BE2C (cell line): ENCODE measurements at regions not wholly inside any gene's neighbourhood (a gene's known extent, or its start where the extent isn't known, plus 50 kb on each side); places are given as distances from the start of the nearest gene placed in this dataset.

ENCODE experiments used
- DNase-seq: peaks from one replicate; pipeline ENCODE4 v3.0.0-alpha.2; 2020
- H3K27me3 ChIP-seq: fragments of 250-450 bp; sonication (Bioruptor Pico); 2 replicates; pipeline ENCODE4 v1.5.1; 2020; ENCODE audit warnings: mild to moderate bottlenecking
- H3K36me3 ChIP-seq: fragments of 250-450 bp; sonication (Bioruptor Pico); 2 replicates; pipeline ENCODE4 v1.5.1; 2020; ENCODE audit warnings: mild to moderate bottlenecking
- H3K4me1 ChIP-seq: fragments of 250-450 bp; sonication (Bioruptor Pico); 2 replicates; pipeline ENCODE4 v1.5.1; 2020
- H3K4me3 ChIP-seq: 2 replicates; pipeline ENCODE4 v1.5.1; 2011; ENCODE audit warnings: low read depth, low read length
- H3K9me3 ChIP-seq: fragments of 250-450 bp; sonication (Bioruptor Pico); 2 replicates; pipeline ENCODE4 v1.5.1; 2020
- TF ChIP-seq, protein P1 (sequence below): IDR thresholded peaks from 2 replicates; pipeline ENCODE4 v1.5.1; 2012; ENCODE audit warnings: mild to moderate bottlenecking, low read depth, low read length

DNA sequence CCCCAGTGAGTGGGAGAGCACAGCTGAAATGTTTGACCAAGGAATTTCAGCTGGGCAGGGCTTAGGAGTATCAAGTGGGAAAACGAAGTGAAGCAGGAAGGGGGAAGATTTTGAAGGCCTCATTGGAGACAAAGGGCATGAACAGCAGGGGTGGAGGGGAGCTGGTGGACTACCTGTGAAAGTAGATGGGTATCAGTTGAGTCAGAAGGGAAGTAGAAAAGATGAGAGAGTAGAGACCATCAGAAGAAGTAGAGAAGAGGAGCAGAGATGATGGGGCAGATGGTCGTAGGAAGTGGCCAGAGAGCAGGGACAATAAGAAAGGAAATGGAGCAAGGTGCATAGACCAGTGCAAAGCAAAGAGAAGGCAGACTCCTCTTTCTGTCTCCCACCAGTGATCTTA is 189.0 kb upstream of the RUNX1 start:
- Histone ChIP-seq H3K4me3 (no peak overlapping the region), H3K4me1 (no peaks in the 10 kb centered on the region), H3K9me3 (no peaks in the 10 kb centered on the region), H3K27me3 (no peaks in the 10 kb centered on the region), H3K36me3 (no peaks in the 10 kb centered on the region)
- no peak for DNase-seq
- TF ChIP-seq, protein P1, sequence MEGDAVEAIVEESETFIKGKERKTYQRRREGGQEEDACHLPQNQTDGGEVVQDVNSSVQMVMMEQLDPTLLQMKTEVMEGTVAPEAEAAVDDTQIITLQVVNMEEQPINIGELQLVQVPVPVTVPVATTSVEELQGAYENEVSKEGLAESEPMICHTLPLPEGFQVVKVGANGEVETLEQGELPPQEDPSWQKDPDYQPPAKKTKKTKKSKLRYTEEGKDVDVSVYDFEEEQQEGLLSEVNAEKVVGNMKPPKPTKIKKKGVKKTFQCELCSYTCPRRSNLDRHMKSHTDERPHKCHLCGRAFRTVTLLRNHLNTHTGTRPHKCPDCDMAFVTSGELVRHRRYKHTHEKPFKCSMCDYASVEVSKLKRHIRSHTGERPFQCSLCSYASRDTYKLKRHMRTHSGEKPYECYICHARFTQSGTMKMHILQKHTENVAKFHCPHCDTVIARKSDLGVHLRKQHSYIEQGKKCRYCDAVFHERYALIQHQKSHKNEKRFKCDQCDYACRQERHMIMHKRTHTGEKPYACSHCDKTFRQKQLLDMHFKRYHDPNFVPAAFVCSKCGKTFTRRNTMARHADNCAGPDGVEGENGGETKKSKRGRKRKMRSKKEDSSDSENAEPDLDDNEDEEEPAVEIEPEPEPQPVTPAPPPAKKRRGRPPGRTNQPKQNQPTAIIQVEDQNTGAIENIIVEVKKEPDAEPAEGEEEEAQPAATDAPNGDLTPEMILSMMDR, result no peak

DNA sequence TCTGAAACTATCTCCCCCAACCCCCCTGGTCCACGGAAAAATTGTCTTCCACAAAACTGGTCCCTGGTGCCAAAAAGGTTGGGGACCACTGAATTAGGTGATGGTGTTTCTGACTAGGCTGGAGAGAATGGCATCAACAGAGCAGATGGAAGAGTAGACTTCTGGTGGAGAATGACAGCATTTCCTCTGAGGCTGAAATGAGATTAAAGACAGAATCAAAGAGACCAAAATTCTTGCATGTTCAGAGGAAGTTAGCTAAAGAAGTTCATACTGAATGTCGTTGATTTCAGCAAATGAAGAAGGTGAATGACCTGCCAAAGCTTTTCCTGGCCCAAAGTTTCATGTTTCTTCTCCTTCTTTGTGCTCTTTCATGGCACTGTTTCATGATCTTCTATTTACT is 188.2 kb upstream of the RUNX1 start:
- Histone ChIP-seq H3K9me3 (no peaks in the 10 kb centered on the region), H3K27me3 (no peaks in the 10 kb centered on the region), H3K36me3 (no peaks in the 10 kb centered on the region), H3K4me1 (no peaks in the 10 kb centered on the region), H3K4me3 (no peak overlapping the region)
- TF ChIP-seq, protein P1, result no peak
- no peak for DNase-seq

DNA sequence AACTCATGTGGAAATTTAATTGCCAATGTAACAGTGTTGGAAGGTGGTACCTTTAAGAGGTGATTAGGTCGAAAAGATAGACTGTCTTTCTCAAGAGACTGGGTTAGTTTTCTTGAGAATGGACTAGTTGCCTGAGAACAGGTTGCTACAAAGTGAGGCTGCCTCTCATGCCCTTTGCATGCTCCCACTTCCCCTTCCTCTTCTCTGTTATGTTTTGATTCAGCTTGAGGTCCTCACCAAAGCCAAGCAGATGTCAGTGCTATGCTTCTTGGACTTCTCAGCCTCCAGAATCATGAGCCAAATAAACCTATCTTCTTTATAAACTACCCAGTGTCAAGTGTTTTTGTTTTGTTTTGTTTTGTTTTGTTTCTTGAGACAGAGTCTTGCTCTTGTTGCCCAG is 187.0 kb upstream of the RUNX1 start:
- Histone ChIP-seq H3K27me3 (no peaks in the 10 kb centered on the region), H3K4me3 (no peak overlapping the region), H3K9me3 (no peaks in the 10 kb centered on the region), H3K4me1 (no peaks in the 10 kb centered on the region), H3K36me3 (no peaks in the 10 kb centered on the region)
- no peak for DNase-seq
- TF ChIP-seq, protein P1, result no peak

DNA sequence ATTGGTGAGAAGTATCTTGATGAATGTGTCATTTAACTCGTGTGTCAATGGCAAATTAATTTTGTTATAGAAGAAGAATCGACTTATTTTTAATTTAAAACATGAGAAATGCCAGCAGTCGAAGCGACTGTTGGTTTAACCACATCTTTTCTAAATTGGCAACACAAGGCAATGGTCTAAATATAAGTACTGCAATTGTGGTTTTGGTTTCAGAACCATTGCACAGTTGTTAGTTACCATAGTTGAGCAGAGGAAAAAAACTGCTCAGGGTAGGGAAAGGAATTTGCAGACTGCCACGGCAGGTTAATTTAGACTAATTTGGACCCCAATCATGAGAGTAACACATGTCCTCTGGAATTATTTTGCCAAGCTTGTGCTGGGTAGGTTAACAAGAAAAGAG is 185.6 kb upstream of the RUNX1 start:
- no peak overlapping the region for H3K4me3 ChIP-seq
- no peak for DNase-seq
- TF ChIP-seq, protein P1, result no peak
- H3K27me3 ChIP-seq, result no peaks in the 10 kb centered on the region
- H3K36me3 ChIP-seq, result no peaks in the 10 kb centered on the region
- no peaks in the 10 kb centered on the region for H3K9me3 ChIP-seq
- H3K4me1 ChIP-seq, result no peaks in the 10 kb centered on the region

DNA sequence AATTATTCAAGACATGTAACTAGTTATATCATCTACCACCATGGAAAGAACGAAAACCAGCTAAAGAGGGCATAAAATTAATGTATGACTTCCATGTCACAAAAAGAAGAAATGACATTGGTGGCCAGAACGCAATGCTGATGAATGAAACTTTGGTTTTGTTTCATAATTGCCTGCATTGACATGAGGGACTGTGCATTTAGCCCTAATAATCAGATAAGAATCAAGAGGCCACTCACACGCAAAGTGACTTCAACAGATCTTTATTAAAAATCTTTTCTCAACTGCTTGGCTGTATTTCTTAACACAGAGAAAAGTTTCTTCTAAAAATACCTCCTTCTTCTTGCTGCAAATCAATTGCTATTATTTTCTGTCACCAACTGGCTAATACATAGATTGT is 184.7 kb upstream of the RUNX1 start:
- no peaks in the 10 kb centered on the region for H3K36me3 ChIP-seq
- H3K4me1 ChIP-seq, result no peaks in the 10 kb centered on the region
- no peaks in the 10 kb centered on the region for H3K9me3 ChIP-seq
- TF ChIP-seq, protein P1, result no peak
- H3K27me3 ChIP-seq, result no peaks in the 10 kb centered on the region
- DNase-seq, result no peak
- H3K4me3 ChIP-seq, result no peak overlapping the region

DNA sequence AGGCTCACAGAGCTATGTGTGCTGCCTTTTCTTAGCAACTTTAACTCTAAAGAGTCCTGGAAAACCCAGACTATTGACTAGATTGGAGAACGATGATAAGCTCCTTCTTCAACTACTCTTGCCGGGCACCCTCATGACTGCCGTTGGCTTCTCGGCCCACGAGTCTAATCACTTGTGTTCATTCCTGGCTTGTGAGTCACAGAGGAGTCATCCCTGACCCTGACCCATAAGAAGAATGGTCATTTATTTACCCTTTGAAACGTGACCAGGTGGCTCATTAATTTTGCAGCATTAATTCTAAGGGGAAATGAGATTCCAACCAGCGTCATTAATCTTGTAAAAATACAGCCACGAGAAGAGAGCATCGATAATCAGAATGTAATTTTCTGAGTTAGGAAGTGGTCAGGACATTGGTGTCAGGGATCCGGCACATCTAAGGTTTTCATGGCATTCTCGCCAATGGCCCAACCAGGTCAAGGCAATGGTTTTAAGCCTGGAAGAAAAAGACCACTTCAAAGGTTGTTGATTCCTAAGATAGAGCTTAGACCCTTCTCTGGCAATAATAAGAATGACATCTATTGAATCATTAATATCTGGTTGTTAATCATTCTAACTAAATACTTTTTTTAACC is 183.6 kb upstream of the RUNX1 start:
- TF ChIP-seq, protein P1, result no peak
- Histone ChIP-seq H3K9me3 (no peaks in the 10 kb centered on the region), H3K36me3 (no peaks in the 10 kb centered on the region), H3K4me3 (no peak overlapping the region), H3K27me3 (no peaks in the 10 kb centered on the region), H3K4me1 (no peaks in the 10 kb centered on the region)
- no peak for DNase-seq
